PC-3 (cell line): ENCODE measurements at regions not wholly inside any gene's neighbourhood (a gene's known extent, or its start where the extent isn't known, plus 50 kb on each side); places are given as distances from the start of the nearest gene placed in this dataset.

Experiments used
- ATAC-seq: fragments of 200-7000 bp; cut with Tn5 transposase; 2 replicates; pipeline ENCODE4 v1.9.1; 2020; ENCODE audit warnings: mild to moderate bottlenecking, moderate library complexity
- BruUV-seq: library from RNA; stranded (reverse); fragments of 400-500 nt; replicated peaks from 2 replicates; lab custom pipeline; 2021; lab: Mats Ljungman, UMichigan
- CTCF ChIA-PET: fragments of 300-600 bp; sonication (Branson Sonifier 250); formaldehyde crosslinking; loops from one replicate; lab custom pipeline; 2022; ENCODE audit warnings: antibody characterized with exemption; lab: Charles Lee
- POLR2A ChIA-PET: fragments of 300-600 bp; sonication (Branson Sonifier 250); formaldehyde crosslinking; loops from one replicate; lab custom pipeline; 2022; ENCODE audit warnings: antibody characterized with exemption; ENCODE audit not compliant: unreplicated experiment; lab: Charles Lee
- DNase-seq: peaks from one replicate; pipeline ENCODE4 v3.0.0-alpha.2; 2015
- H2AFZ ChIP-seq: fragments of 300-600 bp; sonication (generic); 2 replicates; pipeline ENCODE4 v1.6.0; 2016; ENCODE audit warnings: antibody characterized with exemption, low read length
- H3F3A ChIP-seq: fragments of 300-600 bp; sonication (generic); one replicate; pipeline ENCODE4 v1.6.0; 2017; ENCODE audit warnings: antibody characterized with exemption, low read length, control low read depth, mild to moderate bottlenecking; ENCODE audit not compliant: unreplicated experiment
- H3K27ac ChIP-seq: fragments of 300-600 bp; sonication (generic); 2 replicates; pipeline ENCODE4 v1.5.1; 2016; ENCODE audit warnings: mild to moderate bottlenecking, low read length
- H3K27me3 ChIP-seq: fragments of 300-600 bp; sonication (generic); 2 replicates; pipeline ENCODE4 v1.6.1; 2016; ENCODE audit warnings: low read length, mixed read lengths
- H3K36me3 ChIP-seq: fragments of 300-600 bp; sonication (generic); 2 replicates; pipeline ENCODE4 v1.6.1; 2016; ENCODE audit warnings: low read depth, mixed run types, low read length, mixed read lengths
- H3K4me1 ChIP-seq: fragments of 300-600 bp; sonication (generic); 2 replicates; pipeline ENCODE4 v1.5.1; 2016; ENCODE audit warnings: low read length; ENCODE audit not compliant: insufficient read depth
- H3K4me2 ChIP-seq: fragments of 300-600 bp; sonication (generic); 2 replicates; pipeline ENCODE4 v1.6.0; 2016; ENCODE audit warnings: low read length
- H3K4me3 ChIP-seq: fragments of 300-600 bp; sonication (generic); 2 replicates; pipeline ENCODE4 v1.5.1; 2016; ENCODE audit warnings: mild to moderate bottlenecking, low read length, mixed read lengths
- H3K79me2 ChIP-seq: fragments of 300-600 bp; sonication (generic); 2 replicates; pipeline ENCODE4 v1.6.1; 2017; ENCODE audit warnings: low read length, mixed read lengths
- H3K9ac ChIP-seq: fragments of 300-600 bp; sonication (generic); 2 replicates; pipeline ENCODE4 v1.6.0; 2016; ENCODE audit warnings: mild to moderate bottlenecking, low read length
- H3K9me2 ChIP-seq: fragments of 300-600 bp; sonication (generic); replicated peaks from 2 replicates; pipeline ENCODE4 v1.6.1; 2016; ENCODE audit warnings: mixed run types, low read length, mixed read lengths
- H3K9me3 ChIP-seq: fragments of 300-600 bp; sonication (generic); 2 replicates; pipeline ENCODE4 v1.6.1; 2016; ENCODE audit warnings: low read length, mixed read lengths
- H4K20me1 ChIP-seq: fragments of 300-600 bp; sonication (generic); 2 replicates; pipeline ENCODE4 v1.6.1; 2016; ENCODE audit warnings: low read length, mixed read lengths
- CTCF ChIP-seq: fragments of 300-600 bp; sonication (generic); conservative IDR thresholded peaks from 2 replicates; pipeline ENCODE4 v1.5.1; 2017; ENCODE audit warnings: antibody characterized with exemption, low read depth, mild to moderate bottlenecking, low read length
- EZH2 ChIP-seq: fragments of 300-600 bp; sonication (generic); IDR thresholded peaks from one replicate; pipeline ENCODE4 v1.6.1; 2017; ENCODE audit warnings: antibody characterized with exemption, mild to moderate bottlenecking, low read length; ENCODE audit not compliant: unreplicated experiment
- EZH2phosphoT487 ChIP-seq: fragments of 300-600 bp; sonication (generic); IDR thresholded peaks from 2 replicates; pipeline ENCODE4 v1.6.1; 2018; ENCODE audit warnings: mild to moderate bottlenecking, antibody characterized with exemption, low read length, borderline replicate concordance
- intact Hi-C: fragments of 100-400 bp; cut with micrococcal nuclease; formaldehyde crosslinking; loops from 2 replicates; pipeline ENCODE4 v1.9.0; 2023

- Histone ChIP-seq H3F3A (no peaks in the 10 kb centered on the region), H3K79me2 (no peaks in the 10 kb centered on the region), H3K9me3 (peaks cover 26% of the 10 kb centered on the region; the same call in 1 of the 2 replicates), H3K4me3 (no peak overlapping the region), H3K9ac (no peak overlapping the region), H4K20me1 (no peaks in the 10 kb centered on the region), H3K4me2 (no peak overlapping the region), H3K27ac (no peak overlapping the region), H3K36me3 (no peaks in the 10 kb centered on the region), H2AFZ (no peak overlapping the region), H3K27me3 (no peaks in the 10 kb centered on the region), H3K4me1 (no peaks in the 10 kb centered on the region), H3K9me2 (no peaks in the 10 kb centered on the region)
- intact Hi-C loops, result no loop called here
- CTCF ChIA-PET, result no interaction called here
- DNase-seq (no peak), ATAC-seq (no peak)
- no TSS peak for BruUV-seq
- TF ChIP-seq EZH2 (no peak), CTCF (no peak), EZH2phosphoT487 (no peak)
- POLR2A ChIA-PET, result no interaction called here
Measured at GRCh38 chr14:82636426-82636825, 1102.8 kb upstream of the SEL1L start.

- ChIA-PET CTCF (no interaction called here), POLR2A (no interaction called here)
- no peak for DNase-seq
- H3K4me1 ChIP-seq, result no peaks in the 10 kb centered on the region
- H3K9ac ChIP-seq, result no peak overlapping the region
- H2AFZ ChIP-seq, result no peak overlapping the region
- no peak overlapping the region for H3K27ac ChIP-seq
- H3K79me2 ChIP-seq, result no peaks in the 10 kb centered on the region
- H3K27me3 ChIP-seq, result no peaks in the 10 kb centered on the region
- ATAC-seq, result no peak
- intact Hi-C loops, result no loop called here
- H4K20me1 ChIP-seq, result no peaks in the 10 kb centered on the region
- H3F3A ChIP-seq, result no peaks in the 10 kb centered on the region
- peaks cover 19% of the 10 kb centered on the region; the same call in 1 of the 2 replicates for H3K9me3 ChIP-seq
- BruUV-seq, result no TSS peak
- H3K4me3 ChIP-seq, result no peak overlapping the region
- TF ChIP-seq EZH2 (no peak), EZH2phosphoT487 (no peak), CTCF (no peak)
- H3K9me2 ChIP-seq, result no peaks in the 10 kb centered on the region
- H3K4me2 ChIP-seq, result no peak overlapping the region
- no peaks in the 10 kb centered on the region for H3K36me3 ChIP-seq
Measured at GRCh38 chr14:82641050-82641540, 1107.4 kb upstream of the SEL1L start.

- Histone ChIP-seq H3K4me3 (0 out of 2 replicates have a peak overlapping the region, but pooled peaks have one; percentile 5), H3K4me1 (no peaks in the 10 kb centered on the region), H3K27me3 (no peaks in the 10 kb centered on the region), H3K36me3 (no peaks in the 10 kb centered on the region), H3K27ac (no peak overlapping the region), H2AFZ (no peak overlapping the region), H4K20me1 (no peaks in the 10 kb centered on the region), H3K79me2 (no peaks in the 10 kb centered on the region), H3K9ac (no peak overlapping the region), H3F3A (no peaks in the 10 kb centered on the region), H3K9me2 (no peaks in the 10 kb centered on the region), H3K9me3 (peaks cover 21% of the 10 kb centered on the region; the same call in 1 of the 2 replicates), H3K4me2 (no peak overlapping the region)
- ATAC-seq (no peak), DNase-seq (peak; percentile 3)
- BruUV-seq, result no TSS peak
- intact Hi-C loops, result no loop called here
- ChIA-PET CTCF (no interaction called here), POLR2A (no interaction called here)
- no peak for TF ChIP-seq CTCF
- TF ChIP-seq EZH2phosphoT487, result no peak
- TF ChIP-seq EZH2, result no peak
Measured at GRCh38 chr14:82642425-82642824, 1108.8 kb upstream of the SEL1L start.
